Superior temporal gyrus (tissue), 1 donor: ENCODE measurements at regions not wholly inside any gene's neighbourhood (a gene's known extent, or its start where the extent isn't known, plus 50 kb on each side); places are given as distances from the start of the nearest gene placed in this dataset.

ENCODE experiments used
- DNase-seq: peaks from one replicate; pipeline ENCODE4 v3.0.0-alpha.2; 2016; ENCODE audit errors: extremely low spot score

- DNase-seq, result no peak
Measured at GRCh38 chr17:31715446-31715845, 143.6 kb downstream of the COPRS start.

- no peak for DNase-seq
Measured at GRCh38 chr17:31704483-31704882, 154.6 kb downstream of the COPRS start.

DNA sequence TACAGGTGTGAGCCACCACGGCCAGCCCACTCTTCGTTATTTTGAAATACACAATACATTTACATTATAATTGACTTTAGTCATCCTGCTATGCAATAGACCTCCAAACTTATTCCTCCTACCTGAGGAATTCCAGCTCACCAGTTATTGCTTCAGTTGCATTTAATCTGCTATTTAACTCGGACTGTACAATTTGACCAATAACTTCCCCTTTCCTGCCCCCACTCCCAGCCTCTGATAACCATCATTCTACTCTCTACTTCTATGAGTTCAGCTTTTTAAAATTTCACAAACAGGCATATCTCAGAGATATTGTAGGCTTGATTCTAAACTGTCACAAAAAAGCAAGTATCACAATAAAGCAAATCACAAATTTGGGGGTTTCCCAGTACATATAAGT lies 157.0 kb downstream of the COPRS start:
- DNase-seq, result no peak

- DNase-seq, result no peak
Measured at GRCh38 chr17:31700973-31701372, 158.1 kb downstream of the COPRS start.

DNA sequence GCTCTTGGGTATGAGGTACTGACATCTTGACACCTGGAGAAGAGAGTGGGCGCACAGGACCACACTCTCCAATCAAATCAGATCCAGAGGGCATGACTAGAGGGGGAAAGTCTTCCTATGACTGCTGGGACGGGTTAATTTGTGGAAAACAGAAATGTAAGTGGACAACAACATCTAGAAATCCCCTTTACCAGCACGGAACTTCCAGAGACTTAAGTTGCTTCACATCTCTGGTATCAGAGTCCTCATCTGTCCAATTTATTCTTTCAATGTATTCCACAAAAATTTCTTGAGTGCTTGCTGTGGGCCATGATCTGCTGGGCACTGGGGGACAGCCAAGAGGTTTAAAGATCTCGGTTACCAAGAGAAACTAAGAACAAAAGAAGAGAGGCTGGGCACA lies 159.2 kb downstream of the COPRS start:
- no peak for DNase-seq

DNA sequence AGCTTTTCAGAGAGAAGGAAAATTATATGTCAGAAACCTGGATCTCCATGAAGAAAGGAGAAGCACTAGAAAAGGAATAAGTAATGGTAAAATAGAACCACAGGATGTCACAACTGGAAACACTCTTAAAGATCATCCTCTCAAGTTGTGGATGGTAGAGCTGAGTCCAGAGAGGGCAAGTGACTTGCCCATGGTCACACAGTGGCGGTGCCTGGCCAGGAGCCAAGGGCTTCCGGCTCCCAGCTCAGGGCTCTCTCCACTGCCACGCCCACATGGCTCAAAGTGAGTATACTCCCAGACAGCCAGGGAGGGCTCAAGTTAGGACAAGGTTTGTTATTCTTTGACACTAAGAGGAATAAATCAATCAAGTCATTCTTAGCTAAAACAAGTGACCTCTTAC lies 159.8 kb downstream of the COPRS start:
- DNase-seq, result no peak

GRCh38 chr17:31698751-31699150 lies 160.3 kb downstream of the COPRS start:
- DNase-seq, result no peak

DNA sequence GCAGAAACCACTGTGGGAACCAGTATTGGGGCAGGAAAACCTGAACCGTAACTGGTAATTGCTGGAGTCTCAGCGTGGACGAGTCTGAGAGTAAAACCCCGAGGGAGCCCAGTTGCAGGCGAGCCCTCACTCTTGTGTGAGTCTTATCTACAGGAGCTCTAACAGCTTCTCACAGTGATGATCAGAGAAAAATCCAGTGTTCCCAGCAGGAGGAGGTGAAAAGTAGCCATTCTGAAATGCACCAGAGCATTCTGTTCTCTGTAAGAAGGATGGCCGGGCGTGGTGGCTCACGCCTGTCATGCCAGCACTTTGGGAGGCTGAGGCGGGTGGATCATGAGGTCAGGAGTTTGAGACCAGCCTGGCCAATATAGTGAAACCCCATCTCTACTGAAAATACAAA lies 161.2 kb downstream of the COPRS start:
- DNase-seq, result no peak

DNA sequence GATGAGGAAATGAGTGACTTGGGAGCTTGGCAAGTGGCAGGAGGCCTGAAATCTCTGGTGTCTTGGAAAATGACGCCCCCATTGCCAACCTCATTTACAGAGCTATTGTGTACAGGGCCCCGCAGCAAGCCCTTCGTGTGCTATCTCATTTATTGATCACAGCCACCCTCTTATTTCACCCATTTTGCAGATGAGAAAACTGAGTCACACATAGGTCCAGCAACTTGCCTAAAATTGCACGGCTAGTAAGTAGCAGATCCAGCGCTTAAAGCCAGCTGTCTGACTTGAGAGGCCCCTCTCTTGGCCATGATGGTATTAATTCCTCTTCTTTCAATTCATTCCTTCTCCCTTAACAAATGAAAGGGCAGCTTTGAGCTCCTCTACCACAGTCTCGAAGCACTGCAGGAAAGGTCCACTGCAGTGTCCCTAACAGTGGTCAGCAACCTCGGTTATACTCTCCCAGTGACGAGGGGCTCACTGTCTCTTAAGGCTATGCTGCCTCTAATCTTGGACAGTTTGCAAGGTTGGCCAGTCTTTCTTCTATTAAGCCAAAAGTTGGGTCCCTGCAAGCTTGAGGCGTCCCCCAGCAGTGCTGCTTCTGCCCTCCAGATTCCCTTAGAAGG lies 162.2 kb downstream of the COPRS start:
- DNase-seq, result no peak

DNA sequence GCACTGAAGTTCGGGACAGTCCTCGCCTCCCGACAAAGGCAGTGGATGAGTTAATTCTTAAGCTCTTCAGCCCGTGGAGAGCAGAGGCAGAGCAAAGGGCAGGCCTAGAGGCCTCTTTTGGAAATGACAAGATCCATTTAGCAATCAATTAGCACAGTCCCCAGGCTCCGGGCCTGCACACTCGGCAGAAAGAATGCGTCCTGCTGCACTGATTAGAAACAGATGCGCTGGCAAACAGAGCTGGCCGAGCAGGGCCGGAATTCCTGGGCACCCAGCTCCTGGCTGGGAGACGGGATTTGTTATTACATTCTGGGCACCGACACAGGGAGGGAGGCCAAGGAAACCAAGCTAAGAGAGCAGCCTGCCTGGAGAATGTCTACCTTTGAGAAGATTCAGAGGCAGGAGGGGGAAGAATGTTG lies 162.9 kb downstream of the COPRS start:
- peak; percentile 35 for DNase-seq

- no peak for DNase-seq
Measured at GRCh38 chr17:31695456-31696090, 163.5 kb downstream of the COPRS start.

- DNase-seq, result peak; percentile 20
Measured at GRCh38 chr17:31693433-31694220, 165.4 kb downstream of the COPRS start.

GRCh38 chr17:31692632-31693031 lies 166.4 kb downstream of the COPRS start:
- DNase-seq, result no peak

DNA sequence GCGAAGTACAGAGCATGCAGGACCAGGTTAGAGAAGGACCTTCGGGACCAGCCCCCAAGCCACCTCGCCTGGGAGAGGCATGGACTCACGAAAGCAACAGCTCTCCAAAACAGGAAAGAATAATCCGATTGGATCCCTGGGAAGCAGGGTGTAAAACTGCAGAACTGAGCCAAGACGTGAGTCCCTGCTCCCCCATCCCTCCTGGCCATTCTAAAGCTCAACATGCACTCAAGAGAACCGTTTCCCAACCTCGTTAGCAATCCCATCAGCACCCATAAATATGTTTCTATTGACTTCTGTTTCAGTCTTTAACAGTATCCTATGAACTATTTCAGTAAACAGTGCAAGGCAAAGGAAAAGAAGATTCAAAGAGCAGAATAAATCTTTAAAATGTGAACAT lies 167.0 kb downstream of the COPRS start:
- DNase-seq, result no peak

DNA sequence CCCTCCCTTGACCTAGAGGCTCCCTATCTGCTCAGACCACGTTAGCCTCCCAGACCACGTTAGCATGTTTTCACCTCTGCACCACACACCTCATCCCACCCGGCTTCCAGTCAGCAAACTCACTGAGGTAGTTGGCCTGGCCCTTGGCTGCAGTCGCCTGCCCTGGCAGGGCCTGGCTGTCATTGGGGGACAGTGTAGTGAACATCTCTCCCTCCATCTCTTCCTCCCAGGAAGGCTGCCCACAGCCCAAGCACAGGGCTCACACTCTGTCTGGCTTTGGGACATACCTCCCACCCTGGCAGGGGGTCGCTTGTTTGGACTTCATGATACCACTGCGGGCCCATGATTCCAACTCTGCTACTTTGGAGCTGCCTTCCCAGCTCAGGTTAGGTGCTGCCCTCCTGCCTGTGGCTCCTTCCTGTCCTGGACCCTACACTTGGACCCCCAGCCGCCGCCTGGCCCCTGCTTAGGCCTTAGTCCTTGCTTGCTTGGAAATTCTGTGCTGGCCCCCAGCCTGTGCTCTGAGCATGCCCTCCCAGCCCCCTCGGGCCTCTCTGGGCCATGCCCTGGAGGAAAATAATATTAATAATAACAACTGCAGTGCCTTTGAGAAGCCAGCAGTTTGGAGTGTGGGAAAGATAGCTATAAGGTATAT lies 167.7 kb downstream of the COPRS start:
- DNase-seq, result no peak

GRCh38 chr17:31690151-31690551 lies 168.9 kb downstream of the COPRS start:
- DNase-seq, result no peak

GRCh38 chr17:31688701-31689100 lies 170.3 kb downstream of the COPRS start:
- no peak for DNase-seq

DNA sequence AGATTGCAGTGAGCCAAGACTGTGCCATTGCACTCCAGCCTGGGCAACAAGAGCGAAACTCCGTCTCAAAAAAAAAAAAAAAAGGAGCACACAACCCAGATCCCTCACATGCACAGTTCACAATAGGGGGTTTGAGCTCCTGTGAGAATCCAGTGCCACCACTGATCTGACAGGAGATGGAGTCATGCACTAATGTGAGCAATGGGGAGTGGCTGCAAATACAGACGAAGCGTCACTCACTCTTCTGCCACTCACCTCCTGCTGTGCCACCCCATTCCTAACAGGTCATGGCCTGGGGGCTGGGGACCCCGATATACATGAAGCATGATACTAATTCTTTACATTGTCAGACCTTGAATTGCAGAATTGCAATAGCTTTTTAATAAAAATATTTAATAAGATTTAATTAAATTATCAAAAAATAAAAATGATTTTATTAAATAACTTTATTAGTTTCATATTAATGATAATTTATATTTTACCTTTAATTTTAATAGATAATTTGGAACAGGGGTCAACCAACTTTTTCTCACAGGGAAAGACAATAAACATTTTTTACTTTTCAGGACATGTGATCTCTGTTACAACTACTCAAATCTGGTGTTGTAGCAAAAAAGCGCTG lies 171.4 kb downstream of the COPRS start:
- no peak for DNase-seq

GRCh38 chr17:31686495-31686894 lies 172.5 kb downstream of the COPRS start:
- DNase-seq, result no peak

DNA sequence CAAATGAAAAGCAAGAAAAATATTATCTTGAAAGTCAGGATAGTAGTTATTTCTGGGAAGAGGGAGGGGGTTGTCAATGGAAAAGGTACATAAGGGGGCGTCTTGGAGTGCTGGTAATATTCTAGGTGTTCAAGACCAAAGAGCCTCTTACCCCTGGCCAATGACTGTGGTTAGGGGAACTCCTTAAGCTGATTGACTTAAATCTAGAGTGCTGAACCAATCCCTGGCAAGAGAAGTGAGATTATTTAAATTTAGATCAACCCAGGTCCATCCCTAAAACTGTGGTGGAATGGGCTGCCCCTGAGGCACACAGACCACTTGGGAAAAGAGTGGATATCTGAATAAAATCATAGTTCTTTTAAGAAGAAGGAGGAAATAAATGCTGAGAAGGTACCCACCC lies 174.1 kb downstream of the COPRS start:
- no peak for DNase-seq

GRCh38 chr17:31680126-31680525 lies 178.9 kb downstream of the COPRS start:
- DNase-seq, result no peak

GRCh38 chr17:31679667-31680066 lies 179.4 kb downstream of the COPRS start:
- no peak for DNase-seq
